ENCODE measurements at regions not wholly inside any gene's neighbourhood (a gene's known extent, or its start where the extent isn't known, plus 50 kb on each side); places are given as distances from the start of the nearest gene placed in this dataset.

- DNase-seq, result no peak
Observed at GRCh38 chr3:5429517-5429890, 242.0 kb downstream of the EDEM1 start.

- no peak for DNase-seq
Observed at GRCh38 chr3:5430701-5431100, 243.2 kb downstream of the EDEM1 start.

DNA sequence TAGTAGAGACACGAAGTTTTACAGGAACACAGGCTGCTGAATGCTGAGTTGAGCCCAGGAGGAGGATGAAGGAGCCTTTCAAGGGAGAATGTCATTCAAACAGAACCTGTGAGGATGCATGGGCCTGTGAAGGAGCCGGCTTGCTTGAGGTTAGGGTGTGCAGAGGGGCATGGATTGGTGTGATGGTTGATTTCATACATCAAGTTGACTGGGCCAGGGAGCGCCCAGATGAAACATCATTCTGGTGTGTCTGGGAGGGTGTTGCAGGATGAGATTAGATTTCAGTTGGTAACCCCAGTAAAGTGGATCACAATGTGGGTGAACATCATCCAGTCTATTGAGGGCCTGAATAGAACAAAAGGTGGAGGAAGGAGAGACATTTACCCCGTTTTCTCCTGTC lies 243.6 kb downstream of the EDEM1 start:
- DNase-seq, result no peak

DNA sequence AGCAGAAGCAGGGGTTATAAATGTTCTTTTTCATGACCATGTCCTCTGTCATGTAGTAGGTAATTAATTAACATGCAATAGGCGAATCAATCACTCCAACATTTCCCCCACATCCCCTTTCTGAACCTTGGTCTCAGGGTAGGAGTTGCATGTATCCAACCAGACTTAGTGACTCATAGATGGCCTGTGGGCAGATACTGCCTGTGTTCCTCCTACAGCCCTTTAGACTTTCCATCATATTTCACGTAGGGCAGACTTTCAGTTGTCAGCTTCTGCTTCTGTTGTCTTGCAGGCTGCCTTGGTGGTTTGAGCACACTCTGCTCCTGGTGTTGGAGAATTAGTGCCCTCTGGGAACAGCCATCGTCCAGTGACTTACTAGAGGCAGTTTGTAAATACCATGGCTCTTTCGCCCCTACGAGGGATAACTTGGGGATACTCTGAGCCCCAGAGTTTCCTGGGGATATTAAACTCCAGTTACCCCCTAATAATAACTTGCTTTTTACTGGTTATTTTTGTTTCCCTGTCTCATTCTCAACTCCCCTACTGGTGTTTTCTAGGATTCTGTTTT lies 244.4 kb downstream of the EDEM1 start:
- DNase-seq, result no peak

- no peak for DNase-seq
Observed at GRCh38 chr3:5437296-5437782, 249.8 kb downstream of the EDEM1 start.

GRCh38 chr3:5437783-5438323 lies 250.3 kb downstream of the EDEM1 start:
- no peak for DNase-seq

- no peak for DNase-seq
Observed at GRCh38 chr3:5441401-5441800, 253.9 kb downstream of the EDEM1 start.

- DNase-seq, result no peak
Observed at GRCh38 chr3:5442106-5442785, 254.7 kb downstream of the EDEM1 start.

DNA sequence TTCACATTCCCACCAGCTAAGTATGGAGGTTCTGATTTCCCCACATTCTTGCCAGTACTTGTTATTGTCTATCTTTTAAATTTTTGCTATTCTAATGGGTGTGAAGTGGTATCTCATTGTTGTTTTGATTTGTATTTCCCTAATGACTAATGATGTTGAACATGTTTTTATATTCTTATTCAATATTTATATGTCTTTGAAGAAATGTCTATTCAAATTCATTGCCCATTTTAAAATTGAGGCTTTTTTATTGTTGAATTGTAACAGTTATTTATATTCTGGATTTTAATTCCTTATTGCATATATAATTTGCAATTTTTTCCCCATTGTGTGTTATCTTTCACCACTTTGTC lies 255.3 kb downstream of the EDEM1 start:
- DNase-seq, result no peak

GRCh38 chr3:5444253-5444652 lies 256.7 kb downstream of the EDEM1 start:
- no peak for DNase-seq

- DNase-seq, result no peak
Observed at GRCh38 chr3:5445676-5446201, 258.2 kb downstream of the EDEM1 start.

DNA sequence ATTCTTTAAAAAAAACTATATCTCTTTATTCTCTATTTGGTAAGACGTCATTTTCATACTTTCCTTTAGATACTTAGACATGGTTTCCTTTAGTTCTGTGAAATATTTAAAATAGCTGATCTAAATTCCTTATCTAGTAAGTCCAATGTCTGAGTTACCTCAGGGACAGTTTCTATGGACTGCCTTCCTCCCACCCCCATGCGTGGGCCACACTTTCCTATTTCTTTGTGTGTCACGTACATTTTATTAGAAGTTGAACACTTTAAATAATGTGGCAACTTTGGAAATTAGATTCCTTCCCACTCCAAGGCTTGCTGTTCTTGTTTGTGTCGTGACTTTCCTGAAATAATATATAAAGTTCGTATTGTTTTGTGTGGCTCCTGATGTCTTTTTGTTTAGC lies 260.7 kb downstream of the EDEM1 start:
- DNase-seq, result no peak

- no peak for DNase-seq
Observed at GRCh38 chr3:5448816-5449215, 261.3 kb downstream of the EDEM1 start.

- DNase-seq, result no peak
Observed at GRCh38 chr3:5456199-5456598, 268.7 kb downstream of the EDEM1 start.

- DNase-seq, result no peak
Observed at GRCh38 chr3:5458526-5458925, 271.0 kb downstream of the EDEM1 start.

GRCh38 chr3:5462086-5462485 lies 274.6 kb downstream of the EDEM1 start:
- DNase-seq, result no peak

GRCh38 chr3:5463991-5464390 lies 276.5 kb downstream of the EDEM1 start:
- no peak for DNase-seq

DNA sequence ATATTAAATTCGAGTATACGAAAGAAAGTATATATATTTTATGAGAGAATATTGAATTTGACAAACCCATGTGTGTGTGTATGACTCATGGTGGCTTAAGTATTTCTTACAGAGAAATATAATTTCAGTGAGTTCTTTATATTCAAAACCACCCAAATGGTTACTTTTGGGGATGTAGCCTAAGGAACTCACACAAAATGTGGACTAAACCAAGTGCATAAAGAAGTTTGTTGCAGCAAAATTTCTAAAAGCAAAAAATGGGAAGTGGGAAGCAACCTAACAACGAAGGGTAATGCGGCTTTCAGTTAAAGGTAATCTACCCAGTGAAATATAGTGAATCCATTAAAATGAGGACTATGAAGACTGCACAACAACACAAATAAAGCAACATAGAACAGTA lies 277.1 kb downstream of the EDEM1 start:
- DNase-seq, result no peak

DNA sequence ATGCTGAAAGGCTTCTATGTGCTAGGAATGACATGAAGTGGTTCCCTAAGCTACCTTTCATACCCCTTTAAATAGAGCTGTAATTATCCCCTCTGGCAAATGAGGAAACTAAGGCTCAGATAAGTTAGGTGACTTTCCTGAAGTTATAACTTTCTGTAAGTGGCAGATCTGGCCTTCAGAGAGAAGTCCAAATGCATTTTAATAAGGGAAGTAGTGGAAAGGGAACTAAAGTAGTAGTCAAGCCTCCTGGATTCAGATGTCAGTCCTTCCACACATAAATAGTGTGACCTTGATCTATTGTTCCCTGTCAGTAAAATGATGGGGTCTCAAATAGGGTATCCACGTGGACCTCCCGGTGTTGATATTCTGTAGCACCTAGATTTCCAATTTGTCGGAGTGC lies 277.7 kb downstream of the EDEM1 start:
- no peak for DNase-seq

DNA sequence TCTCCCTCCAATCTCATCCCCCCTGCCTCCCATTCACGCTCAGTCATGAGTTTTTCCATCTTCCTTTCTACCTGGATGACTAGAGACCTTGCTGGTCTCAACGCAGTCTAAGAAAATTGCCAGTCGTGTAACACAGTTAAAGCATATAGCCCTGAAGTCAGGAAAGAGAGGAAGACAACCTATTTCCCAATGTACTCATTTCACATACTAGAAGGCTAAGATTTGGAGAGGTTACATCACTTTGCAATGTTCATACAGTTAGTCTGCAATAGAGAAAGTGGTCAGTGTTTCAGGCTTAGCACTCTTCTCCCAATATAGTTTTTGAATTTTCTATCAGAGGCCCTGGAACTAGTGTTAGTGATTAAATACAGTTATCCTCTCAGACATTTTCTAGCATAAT lies 278.6 kb downstream of the EDEM1 start:
- DNase-seq, result no peak

GRCh38 chr3:5466717-5467116 lies 279.2 kb downstream of the EDEM1 start:
- no peak for DNase-seq

DNA sequence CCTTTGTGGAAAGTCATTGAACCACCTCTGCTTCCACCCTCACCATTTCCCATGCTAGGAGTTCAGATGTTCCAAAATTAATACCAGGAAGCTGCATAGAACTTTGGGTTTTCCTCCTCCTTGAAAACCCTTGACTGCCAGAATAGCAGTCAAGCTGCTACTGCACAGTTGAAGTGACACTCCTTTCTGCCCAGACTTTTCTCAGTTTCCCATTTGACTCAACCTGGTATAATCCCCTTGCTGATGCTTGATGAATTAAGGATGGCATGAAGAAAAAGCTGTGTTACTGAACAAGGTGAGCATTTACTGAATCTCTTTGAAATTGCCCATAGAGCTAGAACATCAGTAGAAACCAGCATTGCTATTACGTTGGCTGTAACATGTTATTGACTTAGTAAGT lies 286.0 kb downstream of the EDEM1 start:
- DNase-seq, result no peak

DNA sequence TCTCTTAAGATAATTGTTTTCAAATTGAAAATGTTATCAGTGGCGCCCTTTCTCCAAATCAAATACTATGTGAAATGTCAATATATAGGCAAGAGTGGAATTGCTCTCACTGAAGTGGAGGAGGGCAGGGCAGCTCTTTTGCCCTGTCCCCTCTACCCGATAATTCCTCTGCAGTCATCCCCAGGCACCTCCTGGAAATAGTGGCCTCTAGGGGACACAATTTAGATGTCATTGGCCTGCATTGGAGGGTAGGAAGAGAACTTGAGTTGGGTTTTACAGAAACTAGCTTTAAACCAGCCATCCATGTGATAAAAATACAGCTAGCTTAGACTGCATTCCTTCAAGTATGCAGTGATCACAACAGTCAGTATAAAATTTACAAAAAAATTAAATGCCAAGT lies 288.9 kb downstream of the EDEM1 start:
- no peak for DNase-seq

- DNase-seq, result no peak
Observed at GRCh38 chr3:5479229-5479799, 291.8 kb downstream of the EDEM1 start.
